ENCODE measurements at regions not wholly inside any gene's neighbourhood (a gene's known extent, or its start where the extent isn't known, plus 50 kb on each side); places are given as distances from the start of the nearest gene placed in this dataset.

GRCh38 chr7:26005683-26006410, 146.2 kb upstream of the NFE2L3 start:
- ChIA-PET CTCF (no interaction called here), POLR2A (no interaction called here)
- TF ChIP-seq CTCF (IDR thresholded peaks at IDR 0.05; ENCODE audit: low read depth, low read length), result no peak
- Histone ChIP-seq H3K4me3 (ENCODE audit: low read depth, low read length) (no peak overlapping the region), H3K9me3 (ENCODE audit: control insufficient read depth, insufficient read depth, low read length) (no peaks in the 10 kb centered on the region), H3K27ac (ENCODE audit: low read depth, low read length) (no peak overlapping the region), H3K27me3 (ENCODE audit: control insufficient read depth, insufficient read depth, low read length) (no peaks in the 10 kb centered on the region)
- no peak for DNase-seq (ENCODE audit: low read depth, low spot score)

GRCh38 chr7:26006426-26006825, 145.6 kb upstream of the NFE2L3 start:
- ChIA-PET CTCF (no interaction called here), POLR2A (no interaction called here)
- no peak for TF ChIP-seq CTCF (IDR thresholded peaks at IDR 0.05; ENCODE audit: low read depth, low read length)
- no peak for DNase-seq (ENCODE audit: low read depth, low spot score)
- no peaks in the 10 kb centered on the region for H3K27me3 ChIP-seq (ENCODE audit: control insufficient read depth, insufficient read depth, low read length)
- no peaks in the 10 kb centered on the region for H3K9me3 ChIP-seq (ENCODE audit: control insufficient read depth, insufficient read depth, low read length)
- no peak overlapping the region for H3K4me3 ChIP-seq (ENCODE audit: low read depth, low read length)
- H3K27ac ChIP-seq (ENCODE audit: low read depth, low read length), result no peak overlapping the region

- no peak for TF ChIP-seq CTCF (IDR thresholded peaks at IDR 0.05; ENCODE audit: low read depth, low read length)
- no peak overlapping the region for H3K4me3 ChIP-seq (ENCODE audit: low read depth, low read length)
- H3K9me3 ChIP-seq (ENCODE audit: control insufficient read depth, insufficient read depth, low read length), result no peaks in the 10 kb centered on the region
- no peak for DNase-seq (ENCODE audit: low read depth, low spot score)
- POLR2A ChIA-PET, result no interaction called here
- H3K27me3 ChIP-seq (ENCODE audit: control insufficient read depth, insufficient read depth, low read length), result no peaks in the 10 kb centered on the region
- CTCF ChIA-PET, result interaction anchor here (0.6 kb wide), 1 partner anchor 314 kb away, joined by 3 read pairs; no protein-coding TSS in a partner anchor
- no peak overlapping the region for H3K27ac ChIP-seq (ENCODE audit: low read depth, low read length)
Measured at GRCh38 chr7:26007510-26007909, 144.5 kb upstream of the NFE2L3 start.

GRCh38 chr7:26008428-26008827, 143.6 kb upstream of the NFE2L3 start:
- DNase-seq (ENCODE audit: low read depth, low spot score), result no peak
- H3K4me3 ChIP-seq (ENCODE audit: low read depth, low read length), result no peak overlapping the region
- H3K27me3 ChIP-seq (ENCODE audit: control insufficient read depth, insufficient read depth, low read length), result no peaks in the 10 kb centered on the region
- no peak for TF ChIP-seq CTCF (IDR thresholded peaks at IDR 0.05; ENCODE audit: low read depth, low read length)
- no peak overlapping the region for H3K27ac ChIP-seq (ENCODE audit: low read depth, low read length)
- H3K9me3 ChIP-seq (ENCODE audit: control insufficient read depth, insufficient read depth, low read length), result no peaks in the 10 kb centered on the region
- CTCF ChIA-PET, result no interaction called here
- POLR2A ChIA-PET, result interaction anchor here (0.6 kb wide), 1 partner anchor 405 kb away, joined by 4 read pairs; no protein-coding TSS in a partner anchor

- ChIA-PET CTCF (no interaction called here), POLR2A (no interaction called here)
- no peak overlapping the region for H3K4me3 ChIP-seq (ENCODE audit: low read depth, low read length)
Measured at GRCh38 chr7:26011039-26011696, 140.8 kb upstream of the NFE2L3 start.

More at GRCh38 chr7:26011039-26011696, 140.8 kb upstream of the NFE2L3 start:
- DNase-seq (ENCODE audit: low read depth, low spot score), result no peak
- no peaks in the 10 kb centered on the region for H3K27me3 ChIP-seq (ENCODE audit: control insufficient read depth, insufficient read depth, low read length)
- TF ChIP-seq CTCF (IDR thresholded peaks at IDR 0.05; ENCODE audit: low read depth, low read length), result no peak
- H3K9me3 ChIP-seq (ENCODE audit: control insufficient read depth, insufficient read depth, low read length), result no peaks in the 10 kb centered on the region
- H3K27ac ChIP-seq (ENCODE audit: low read depth, low read length), result no peak overlapping the region

Data from AG04450 (cell line).